ENCODE measurements at regions not wholly inside any gene's neighbourhood (a gene's known extent, or its start where the extent isn't known, plus 50 kb on each side); places are given as distances from the start of the nearest gene placed in this dataset.

DNA sequence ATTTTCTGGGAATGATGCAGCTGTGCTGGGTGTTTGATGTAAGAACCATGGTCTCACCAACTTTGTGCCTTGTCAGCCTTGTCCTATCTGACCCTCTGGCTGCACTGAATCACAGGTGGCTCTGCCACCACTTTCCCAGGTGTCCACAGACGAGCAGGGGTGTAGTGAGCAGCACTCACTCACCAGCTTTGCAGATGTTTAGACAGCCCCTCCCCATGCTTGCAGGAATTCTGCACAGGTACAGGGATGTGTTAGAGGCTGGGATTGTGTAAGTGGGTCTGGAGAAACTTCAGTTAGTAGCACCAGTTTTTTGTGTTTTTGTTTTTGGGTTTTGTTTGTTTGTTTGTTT, 88.2 kb upstream of the NAA20 start:
- DNase-seq (ENCODE audit: low spot score) = no peak

GRCh38 chr20:19929481-19930145, 87.5 kb upstream of the NAA20 start:
- DNase-seq (ENCODE audit: low spot score) = no peak

GRCh38 chr20:19930426-19930825, 86.7 kb upstream of the NAA20 start:
- no peak for DNase-seq (ENCODE audit: low spot score)

- DNase-seq (ENCODE audit: low spot score) = no peak
Measured at GRCh38 chr20:19932170-19932667, 84.9 kb upstream of the NAA20 start.

GRCh38 chr20:19934792-19935491, 82.2 kb upstream of the NAA20 start:
- DNase-seq (ENCODE audit: low spot score) = no peak

DNA sequence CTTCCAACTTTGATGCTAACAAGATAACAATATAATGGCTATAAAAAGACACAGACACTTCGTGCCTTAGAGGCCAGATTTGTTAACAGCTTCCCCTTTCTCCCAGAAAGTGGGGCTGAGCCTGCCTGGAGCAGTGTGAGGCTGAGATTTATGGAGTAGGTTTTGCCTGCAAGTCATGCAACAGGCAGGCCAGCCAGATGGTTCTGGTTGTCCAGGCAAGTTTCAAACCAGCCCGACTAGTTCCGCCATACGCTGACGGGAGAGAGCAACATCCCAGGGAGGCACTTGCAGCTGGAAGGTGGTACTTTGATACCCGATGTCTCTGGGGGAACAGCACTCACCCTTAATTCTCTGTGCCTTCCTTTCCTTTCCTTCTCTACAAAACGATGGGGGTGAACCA, 81.3 kb upstream of the NAA20 start:
- no peak for DNase-seq (ENCODE audit: low spot score)

DNA sequence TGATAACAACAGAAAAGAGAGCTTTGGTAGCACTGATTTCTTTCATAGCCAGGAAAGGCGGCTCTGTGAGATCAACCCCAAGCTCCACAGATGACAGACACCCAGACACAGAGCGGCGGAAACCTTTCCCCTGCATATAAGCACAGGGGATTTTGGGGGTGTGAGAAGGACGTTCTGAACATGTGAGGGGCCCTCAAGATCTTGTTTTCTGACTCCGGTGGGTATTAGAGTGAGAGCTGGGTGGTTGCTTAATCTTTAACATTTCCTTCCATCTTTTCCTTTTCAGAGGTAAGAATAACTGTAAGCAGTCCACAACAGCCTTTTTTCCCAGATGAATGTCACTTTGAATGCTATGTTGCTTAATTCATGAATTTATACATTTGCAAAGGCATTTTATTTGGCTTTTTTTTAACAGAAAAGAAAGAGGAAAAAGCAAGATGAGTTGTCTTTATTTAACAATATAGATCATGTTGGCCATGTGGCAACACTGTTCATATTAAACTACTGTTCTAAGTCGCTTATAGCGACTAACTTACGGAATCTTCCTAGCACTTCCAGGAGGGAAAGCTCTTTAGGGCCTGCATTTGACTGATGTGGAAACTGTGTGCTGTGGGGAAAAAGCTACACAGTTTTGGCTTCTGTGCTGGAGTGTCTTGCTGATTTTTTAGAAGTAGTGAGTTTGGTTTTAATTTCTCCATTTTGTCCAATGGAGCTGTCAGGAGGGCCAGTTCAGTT, 80.5 kb upstream of the NAA20 start:
- no peak for DNase-seq (ENCODE audit: low spot score)

DNA sequence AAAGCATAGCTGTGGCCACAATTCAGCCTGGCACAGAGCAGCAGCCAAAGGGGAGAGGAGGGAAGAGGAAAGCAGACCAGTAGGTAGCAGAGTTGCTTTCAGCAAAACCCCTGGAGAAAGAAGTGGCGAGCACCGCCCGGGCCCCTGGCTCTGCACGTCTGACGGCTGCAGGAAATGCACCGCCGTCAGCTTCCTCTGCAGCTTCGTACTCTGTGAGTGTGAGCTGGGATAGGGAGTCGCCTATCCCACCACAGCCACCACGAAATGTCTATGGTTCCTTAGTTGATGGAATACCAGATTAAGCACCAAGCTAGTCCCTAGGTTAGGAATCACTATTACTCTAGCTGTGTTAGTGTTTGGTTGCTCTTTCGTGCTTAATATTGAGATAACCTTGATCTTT, 79.9 kb upstream of the NAA20 start:
- DNase-seq (ENCODE audit: low spot score) = peak; percentile 15

- no peak for DNase-seq (ENCODE audit: low spot score)
Measured at GRCh38 chr20:19937651-19938420, 79.3 kb upstream of the NAA20 start.

DNA sequence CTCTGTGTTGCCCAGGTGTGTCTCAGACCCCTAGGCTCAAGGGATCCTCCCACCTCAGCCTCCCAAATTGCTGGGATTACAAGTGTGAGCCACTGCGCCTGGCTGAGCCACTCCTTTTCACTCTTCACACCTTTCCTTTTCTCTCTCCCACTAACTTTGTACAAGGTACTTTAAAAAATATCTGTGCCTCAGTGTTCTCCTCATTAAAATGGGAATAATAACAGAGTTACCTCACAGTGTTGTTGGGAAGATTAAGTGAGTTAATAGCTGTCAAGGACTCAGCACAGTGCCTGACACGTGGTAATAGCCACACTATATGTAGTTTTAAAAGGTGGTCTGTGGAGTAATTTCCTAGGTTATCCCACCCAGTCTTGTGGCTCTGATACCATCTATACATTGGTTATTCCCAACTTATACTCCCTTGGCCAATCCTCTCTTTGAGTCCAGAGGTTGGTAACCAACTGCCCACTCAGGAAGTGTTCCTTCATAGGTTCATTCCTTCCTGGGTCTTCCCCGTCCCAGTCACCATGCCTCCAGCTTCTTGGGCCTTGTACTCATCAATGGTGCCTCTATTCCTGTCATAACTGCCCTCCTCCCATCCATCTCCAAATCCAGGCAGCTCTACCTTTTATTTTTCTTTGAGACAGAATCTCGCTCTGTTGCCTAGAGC, 78.6 kb upstream of the NAA20 start:
- DNase-seq (ENCODE audit: low spot score) = no peak

- DNase-seq (ENCODE audit: low spot score) = no peak
Measured at GRCh38 chr20:19940988-19941460, 76.1 kb upstream of the NAA20 start.

GRCh38 chr20:19942611-19943010, 74.6 kb upstream of the NAA20 start:
- DNase-seq (ENCODE audit: low spot score) = no peak

GRCh38 chr20:19943061-19943521, 74.1 kb upstream of the NAA20 start:
- no peak for DNase-seq (ENCODE audit: low spot score)

- no peak for DNase-seq (ENCODE audit: low spot score)
Measured at GRCh38 chr20:19944772-19945459, 72.2 kb upstream of the NAA20 start.

GRCh38 chr20:19945732-19946670, 71.2 kb upstream of the NAA20 start:
- DNase-seq (ENCODE audit: low spot score) = no peak

DNA sequence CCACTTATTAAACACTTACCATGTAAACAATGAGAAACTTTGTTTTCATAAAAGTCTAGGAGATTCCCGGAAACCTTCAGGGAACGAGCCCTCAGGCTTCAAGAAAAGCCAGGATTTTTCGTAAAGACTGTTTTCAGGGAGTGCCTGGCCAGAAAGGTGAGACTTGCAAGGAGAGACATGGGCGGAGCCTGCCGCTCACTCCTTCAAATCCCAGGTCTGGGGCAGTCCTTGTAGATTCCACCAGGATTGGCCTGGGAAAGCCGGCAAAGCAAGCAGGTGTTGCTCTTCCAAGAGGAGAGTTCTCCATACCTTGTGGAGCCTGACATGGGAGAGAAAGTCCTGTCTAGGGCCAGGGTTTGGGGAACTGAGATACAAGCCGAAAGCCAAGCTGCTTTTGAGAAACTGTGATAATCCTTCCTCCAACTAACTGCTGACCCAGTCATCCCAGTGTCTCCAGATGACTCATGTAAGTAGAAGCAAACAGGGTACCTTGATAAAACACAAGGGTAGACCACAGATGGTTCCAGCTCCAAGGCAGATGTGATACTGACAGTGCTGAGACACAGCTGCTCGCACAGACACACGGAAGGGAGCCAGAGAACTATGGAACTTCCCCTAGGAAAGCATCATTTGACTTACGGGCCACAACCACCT, 69.4 kb upstream of the NAA20 start:
- no peak for DNase-seq (ENCODE audit: low spot score)

- DNase-seq (ENCODE audit: low spot score) = no peak
Measured at GRCh38 chr20:19949195-19949867, 67.8 kb upstream of the NAA20 start.

DNA sequence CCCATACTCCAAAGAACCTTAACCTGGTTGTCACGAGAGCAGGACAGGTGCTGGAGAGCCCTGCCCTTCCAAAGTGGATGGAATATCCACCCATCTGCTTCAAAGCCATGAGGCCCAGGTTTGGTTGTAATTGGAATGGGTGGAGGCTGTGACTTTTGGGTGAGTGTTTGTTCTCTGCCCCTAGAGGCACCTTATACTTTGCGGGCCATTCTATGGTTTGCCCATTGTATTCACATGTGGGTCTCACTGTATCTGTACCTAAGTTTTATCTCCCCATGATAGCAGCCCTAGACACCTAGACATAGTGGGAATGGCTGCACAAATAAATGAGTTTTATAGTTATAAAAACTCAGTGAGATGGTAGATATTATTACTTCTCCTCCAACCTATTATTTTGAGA, 67.1 kb upstream of the NAA20 start:
- DNase-seq (ENCODE audit: low spot score) = no peak

- DNase-seq (ENCODE audit: low spot score) = no peak
Measured at GRCh38 chr20:19952392-19952791, 64.8 kb upstream of the NAA20 start.

All from CD4-positive, alpha-beta T cell treated with Interleukin-6 at 100 ng/mL for 8 hours (primary cell).